ENCODE measurements at regions not wholly inside any gene's neighbourhood (a gene's known extent, or its start where the extent isn't known, plus 50 kb on each side); places are given as distances from the start of the nearest gene placed in this dataset.

DNA sequence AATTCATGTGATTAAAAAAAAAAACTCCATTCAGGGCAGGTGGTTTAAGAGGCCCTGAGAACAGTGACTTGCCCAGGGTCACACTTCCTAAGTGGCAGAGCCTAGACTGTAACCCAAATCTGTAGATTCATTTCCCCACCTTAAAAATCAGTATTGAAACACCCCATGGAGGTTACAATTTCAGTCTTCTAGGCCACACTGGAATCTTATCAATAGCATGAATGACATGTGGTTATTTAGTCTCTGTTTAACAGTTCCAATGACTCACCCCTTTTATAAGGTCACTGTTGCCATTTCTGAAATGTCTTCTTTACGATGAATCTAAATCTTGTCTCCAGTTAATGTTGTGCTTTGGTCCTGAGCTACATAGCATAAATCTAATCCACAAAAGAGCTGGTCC is 262.3 kb upstream of the GRIP1 start (continued):
- TF ChIP-seq, protein P1, sequence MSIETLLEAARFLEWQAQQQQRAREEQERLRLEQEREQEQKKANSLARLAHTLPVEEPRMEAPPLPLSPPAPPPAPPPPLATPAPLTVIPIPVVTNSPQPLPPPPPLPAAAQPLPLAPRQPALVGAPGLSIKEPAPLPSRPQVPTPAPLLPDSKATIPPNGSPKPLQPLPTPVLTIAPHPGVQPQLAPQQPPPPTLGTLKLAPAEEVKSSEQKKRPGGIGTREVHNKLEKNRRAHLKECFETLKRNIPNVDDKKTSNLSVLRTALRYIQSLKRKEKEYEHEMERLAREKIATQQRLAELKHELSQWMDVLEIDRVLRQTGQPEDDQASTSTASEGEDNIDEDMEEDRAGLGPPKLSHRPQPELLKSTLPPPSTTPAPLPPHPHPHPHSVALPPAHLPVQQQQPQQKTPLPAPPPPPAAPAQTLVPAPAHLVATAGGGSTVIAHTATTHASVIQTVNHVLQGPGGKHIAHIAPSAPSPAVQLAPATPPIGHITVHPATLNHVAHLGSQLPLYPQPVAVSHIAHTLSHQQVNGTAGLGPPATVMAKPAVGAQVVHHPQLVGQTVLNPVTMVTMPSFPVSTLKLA (conservative IDR thresholded peaks at IDR 0.05): no peak

DNA sequence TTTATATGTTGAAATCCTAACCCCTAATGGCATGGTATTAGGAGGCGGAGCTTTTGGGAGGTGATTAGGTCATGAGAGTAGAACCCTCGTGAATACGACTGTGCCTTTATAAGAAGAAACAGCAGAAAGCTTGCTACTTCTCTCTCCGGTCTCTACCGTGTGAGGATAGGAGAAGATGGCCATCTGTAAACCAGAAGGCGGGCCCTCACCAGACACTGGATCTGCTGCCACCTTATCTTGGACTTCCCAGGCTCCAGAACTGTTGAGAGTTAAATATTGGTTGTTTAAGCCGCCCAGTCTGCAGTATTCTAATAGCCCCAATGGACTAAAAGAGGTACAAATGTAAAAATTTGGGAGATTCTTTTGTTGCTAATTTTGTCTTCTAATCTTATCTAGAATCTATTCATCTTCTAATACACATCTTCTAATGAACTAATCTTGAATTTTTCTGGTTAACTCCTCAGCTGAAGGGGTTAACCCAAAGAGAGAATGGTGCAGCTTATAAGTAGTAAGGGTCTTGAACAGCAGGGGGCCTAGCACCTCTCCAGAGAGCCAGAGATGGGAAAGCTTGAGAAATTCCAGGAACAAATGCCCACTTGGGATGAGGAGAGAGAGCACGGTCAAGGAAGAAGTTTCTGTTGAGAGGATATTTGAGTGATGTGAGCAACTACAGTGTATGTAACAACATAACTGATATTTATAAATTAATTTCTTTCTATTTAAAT is 264.0 kb upstream of the GRIP1 start:
- no peaks in the 10 kb centered on the region for H3K4me1 ChIP-seq (replicated peaks in 1 of 2; ENCODE audit: control insufficient read depth in 2 of 2, insufficient read depth in 2 of 2, low read length in 2 of 2)
- under 1% methylated on average over 8 of the region's 8 CpGs for WGBS (ENCODE audit: insufficient coverage, low coverage, missing lambda C conversion rate)
- no peak overlapping the region for H3K4me3 ChIP-seq
- ATAC-seq (no peak; the same call in 2 of the 3 replicates), FAIRE-seq (no peak), DNase-seq (ENCODE audit: extremely low read depth in 1 of 4, low spot score in 3 of 4) (no peak)
- H3K27me3 ChIP-seq (ENCODE audit: control insufficient read depth in 2 of 2, insufficient read depth in 2 of 2, low read length in 2 of 2): no peaks in the 10 kb centered on the region
- H3K79me2 ChIP-seq (ENCODE audit: control insufficient read depth, insufficient read depth, low read length): no peaks in the 10 kb centered on the region
- no peaks in the 10 kb centered on the region for H3K36me3 ChIP-seq (ENCODE audit: control insufficient read depth, insufficient read depth, low read length)
- TF ChIP-seq CC2D1A (IDR thresholded peaks at IDR 0.05): no peak
- TF ChIP-seq, protein P2, sequence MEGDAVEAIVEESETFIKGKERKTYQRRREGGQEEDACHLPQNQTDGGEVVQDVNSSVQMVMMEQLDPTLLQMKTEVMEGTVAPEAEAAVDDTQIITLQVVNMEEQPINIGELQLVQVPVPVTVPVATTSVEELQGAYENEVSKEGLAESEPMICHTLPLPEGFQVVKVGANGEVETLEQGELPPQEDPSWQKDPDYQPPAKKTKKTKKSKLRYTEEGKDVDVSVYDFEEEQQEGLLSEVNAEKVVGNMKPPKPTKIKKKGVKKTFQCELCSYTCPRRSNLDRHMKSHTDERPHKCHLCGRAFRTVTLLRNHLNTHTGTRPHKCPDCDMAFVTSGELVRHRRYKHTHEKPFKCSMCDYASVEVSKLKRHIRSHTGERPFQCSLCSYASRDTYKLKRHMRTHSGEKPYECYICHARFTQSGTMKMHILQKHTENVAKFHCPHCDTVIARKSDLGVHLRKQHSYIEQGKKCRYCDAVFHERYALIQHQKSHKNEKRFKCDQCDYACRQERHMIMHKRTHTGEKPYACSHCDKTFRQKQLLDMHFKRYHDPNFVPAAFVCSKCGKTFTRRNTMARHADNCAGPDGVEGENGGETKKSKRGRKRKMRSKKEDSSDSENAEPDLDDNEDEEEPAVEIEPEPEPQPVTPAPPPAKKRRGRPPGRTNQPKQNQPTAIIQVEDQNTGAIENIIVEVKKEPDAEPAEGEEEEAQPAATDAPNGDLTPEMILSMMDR (IDR thresholded peaks at IDR 0.05 in 2 of 3, conservative IDR thresholded peaks at IDR 0.05 in 1 of 3; ENCODE audit: insufficient read depth in 2 of 3, low read depth in 1 of 3, low read length in 3 of 3): 0 out of 6 replicates have a peak, but pooled peaks of 1 of the 3 experiments have one; percentile 4
- no peak overlapping the region for H3K27ac ChIP-seq (ENCODE audit: extremely low read depth, low read depth, low read length)
- 0 out of 2 replicates have a peak overlapping the region, but pooled peaks have one; percentile 9 for H2AFZ ChIP-seq (ENCODE audit: low read depth, low read length)
- peak overlapping the region; percentile 2; the same call in 1 of the 2 replicates for H3K4me2 ChIP-seq (ENCODE audit: insufficient read depth, low read length)
- H4K20me1 ChIP-seq (replicated peaks; ENCODE audit: control insufficient read depth, insufficient read depth, low read length): no peaks in the 10 kb centered on the region
- POLR2A ChIA-PET: no interaction called here
- in situ Hi-C loops (cut with MboI): no loop called here
- CTCF ChIA-PET (ENCODE audit: low intra/inter-chr PET ratio): no interaction called here
- H3K9me3 ChIP-seq (replicated peaks; ENCODE audit: control insufficient read depth, insufficient read depth, low read depth, low read length): no peaks in the 10 kb centered on the region
- H3K9me1 ChIP-seq (ENCODE audit: control insufficient read depth, insufficient read depth, low read length): no peaks in the 10 kb centered on the region
- H3K9ac ChIP-seq (ENCODE audit: insufficient read depth in 1 of 2, low read depth in 2 of 2, low read length in 2 of 2): no peak overlapping the region
- no TSS peak for BruUV-seq (replicated peaks)
- intact Hi-C loops (cut with micrococcal nuclease): no loop called here

Measured in K562 (cell line).